NB4 (cell line): ENCODE measurements at regions not wholly inside any gene's neighbourhood (a gene's known extent, or its start where the extent isn't known, plus 50 kb on each side); places are given as distances from the start of the nearest gene placed in this dataset.

Source experiments
- DNase-seq: peaks from one replicate; pipeline ENCODE4 v3.0.0; 2010; ENCODE audit warnings: low read depth
- H3K4me3 ChIP-seq: one replicate; pipeline ENCODE4 v1.5.1; 2011; ENCODE audit warnings: mild to moderate bottlenecking, low read depth, low read length, moderate library complexity
- CTCF ChIP-seq: IDR thresholded peaks from one replicate; pipeline ENCODE4 v1.5.1; 2012; ENCODE audit warnings: low read depth, low read length
- MYC ChIP-seq: IDR thresholded peaks from 2 replicates; pipeline ENCODE4 v1.6.1; 2011; ENCODE audit warnings: low read depth, low read length
- POLR2A ChIP-seq: IDR thresholded peaks from 2 replicates; pipeline ENCODE4 v1.6.1; 2011; ENCODE audit warnings: mild to moderate bottlenecking; ENCODE audit not compliant: insufficient read length; ENCODE audit errors: extremely low read depth
- TF ChIP-seq, protein P1 (sequence below): IDR thresholded peaks from 2 replicates; pipeline ENCODE4 v1.6.1; 2011; ENCODE audit warnings: low read depth, low read length

DNA sequence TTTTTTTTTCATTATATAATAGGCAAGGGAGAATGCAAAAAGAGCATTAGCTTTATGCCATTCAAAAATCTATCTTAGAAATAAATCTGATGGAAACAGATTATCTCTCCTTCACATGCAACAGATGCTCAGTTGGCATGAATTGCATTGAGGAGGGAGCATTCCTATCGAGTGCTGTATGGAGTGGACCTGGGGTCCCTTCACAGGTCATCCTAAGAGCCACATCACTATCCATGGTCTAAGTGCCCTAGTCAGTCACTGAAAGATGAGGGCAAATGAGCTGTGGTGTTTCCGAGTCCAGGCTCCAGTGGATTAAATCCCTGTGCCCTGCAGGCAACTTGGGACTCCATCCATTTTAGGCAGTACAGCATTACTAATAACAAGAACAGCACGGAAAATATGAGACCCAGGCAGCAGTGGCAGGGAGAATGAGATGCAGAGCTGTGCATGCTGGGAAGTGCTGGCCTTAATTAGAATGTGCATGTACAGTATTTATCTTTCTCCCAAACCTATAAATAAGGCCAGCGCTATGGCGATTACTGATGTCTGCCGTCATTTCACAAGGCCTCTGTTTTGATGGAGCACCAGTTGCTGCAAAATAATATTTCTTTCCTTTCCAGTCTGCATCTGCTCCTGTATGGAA is 512.3 kb upstream of the PLXNA2 start:
- TF ChIP-seq, protein P1, sequence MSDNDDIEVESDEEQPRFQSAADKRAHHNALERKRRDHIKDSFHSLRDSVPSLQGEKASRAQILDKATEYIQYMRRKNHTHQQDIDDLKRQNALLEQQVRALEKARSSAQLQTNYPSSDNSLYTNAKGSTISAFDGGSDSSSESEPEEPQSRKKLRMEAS = no peak
- TF ChIP-seq POLR2A (no peak), MYC (no peak), CTCF (no peak)
- DNase-seq = no peak
- no peak overlapping the region for H3K4me3 ChIP-seq

DNA sequence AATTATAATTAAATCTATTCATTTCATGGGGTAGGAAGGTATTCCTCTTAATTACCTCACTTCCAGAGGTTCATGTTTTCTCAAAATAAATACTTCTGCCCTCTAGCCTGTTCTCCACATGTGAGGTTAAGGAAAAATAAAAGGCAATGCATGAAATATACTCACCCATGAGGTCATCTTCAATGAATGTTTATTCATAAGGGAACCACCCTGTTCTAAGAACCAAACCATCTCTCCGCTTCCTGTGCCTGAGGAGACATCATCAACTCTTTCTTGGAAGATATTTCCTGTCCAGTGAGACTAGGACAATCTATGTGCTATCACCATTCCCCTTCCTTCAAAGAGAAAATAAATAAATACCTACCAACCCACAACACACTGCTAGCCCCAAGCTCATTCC is 513.7 kb upstream of the PLXNA2 start:
- no peak for DNase-seq

DNA sequence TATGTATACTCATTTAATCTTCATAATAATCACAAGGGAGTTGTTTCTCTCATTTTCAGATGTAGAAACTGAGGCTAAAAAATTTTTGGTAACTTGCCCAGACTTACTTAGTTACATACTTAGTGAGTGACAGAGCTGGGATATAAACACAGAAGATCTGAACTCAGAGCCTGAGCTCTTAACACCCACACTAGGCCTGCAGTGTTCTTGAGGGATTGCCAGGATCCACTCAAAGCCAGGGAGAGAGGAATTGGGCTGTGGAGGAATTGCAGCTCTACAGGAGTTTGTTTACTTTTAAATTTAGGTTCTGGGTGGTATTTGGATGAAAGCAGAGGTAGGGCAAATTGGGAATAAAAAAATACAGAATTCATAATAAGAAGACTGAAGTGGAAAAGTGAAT is 515.1 kb upstream of the PLXNA2 start:
- DNase-seq = no peak
- TF ChIP-seq CTCF (no peak), MYC (no peak), POLR2A (no peak)
- TF ChIP-seq, protein P1 = no peak

More for the DNA sequence above, 513.7 kb upstream of the PLXNA2 start:
- no peak overlapping the region for H3K4me3 ChIP-seq
- TF ChIP-seq MYC (no peak), POLR2A (no peak), CTCF (no peak)
- TF ChIP-seq, protein P1 = no peak

DNA sequence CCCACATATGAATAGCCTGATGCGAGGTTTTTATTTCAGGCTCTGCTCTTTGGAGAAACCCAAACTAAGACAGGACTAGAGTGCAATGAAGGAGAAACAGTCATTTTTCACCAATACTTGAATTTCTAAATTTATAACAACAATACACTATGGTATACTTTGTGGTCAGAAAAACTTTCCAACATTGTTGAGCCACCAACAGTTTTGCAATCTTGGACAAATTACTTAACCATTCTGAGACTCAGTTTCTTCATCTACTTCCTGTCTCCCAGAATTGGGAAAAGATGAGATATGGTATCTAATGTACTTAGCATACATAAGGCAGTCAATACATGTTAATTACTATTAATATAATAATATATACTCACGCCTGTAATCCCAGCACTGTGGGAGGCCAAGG is 519.8 kb upstream of the PLXNA2 start:
- no peak overlapping the region for H3K4me3 ChIP-seq
- no peak for DNase-seq
- TF ChIP-seq CTCF (no peak), POLR2A (no peak), MYC (no peak)
- TF ChIP-seq, protein P1 = no peak

More for the DNA sequence above, 515.1 kb upstream of the PLXNA2 start:
- no peak overlapping the region for H3K4me3 ChIP-seq

- no peak for DNase-seq
- no peak for TF ChIP-seq MYC
- TF ChIP-seq, protein P1 = no peak
- TF ChIP-seq POLR2A = no peak
- TF ChIP-seq CTCF = no peak
- no peak overlapping the region for H3K4me3 ChIP-seq
Measured at GRCh38 chr1:208766832-208767231, 522.6 kb upstream of the PLXNA2 start.
